NCI-H446 (cell line): ENCODE measurements at regions not wholly inside any gene's neighbourhood (a gene's known extent, or its start where the extent isn't known, plus 50 kb on each side); places are given as distances from the start of the nearest gene placed in this dataset.
A peak's percentile ranks its signal among the peaks of the same experiment; 100 is the strongest.

Experiments
- DNase-seq, 2 experiments: peaks; one replicate each; lab custom pipeline; 2025; lab: John Stamatoyannopoulos, UW

DNA sequence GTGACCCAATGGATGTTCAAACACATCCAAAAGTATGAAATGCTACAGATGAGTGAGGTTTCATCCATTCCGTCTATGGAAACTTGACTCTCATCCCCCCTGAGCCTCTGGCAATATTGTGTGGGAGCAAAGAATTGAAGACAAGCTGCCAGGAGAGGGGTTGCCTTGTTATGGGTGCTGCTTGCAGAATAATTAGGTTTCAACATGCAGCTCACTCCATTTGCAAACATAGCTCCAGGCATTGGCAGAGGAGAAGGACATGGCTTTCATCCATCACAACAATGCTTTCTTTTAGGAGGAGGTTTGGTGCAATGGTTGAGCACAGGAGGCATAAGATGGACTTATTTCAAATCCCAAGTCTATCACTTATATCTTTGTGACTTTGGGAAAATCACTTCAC, 220.7 kb upstream of the SRRM4 start:
- no peak for DNase-seq

DNA sequence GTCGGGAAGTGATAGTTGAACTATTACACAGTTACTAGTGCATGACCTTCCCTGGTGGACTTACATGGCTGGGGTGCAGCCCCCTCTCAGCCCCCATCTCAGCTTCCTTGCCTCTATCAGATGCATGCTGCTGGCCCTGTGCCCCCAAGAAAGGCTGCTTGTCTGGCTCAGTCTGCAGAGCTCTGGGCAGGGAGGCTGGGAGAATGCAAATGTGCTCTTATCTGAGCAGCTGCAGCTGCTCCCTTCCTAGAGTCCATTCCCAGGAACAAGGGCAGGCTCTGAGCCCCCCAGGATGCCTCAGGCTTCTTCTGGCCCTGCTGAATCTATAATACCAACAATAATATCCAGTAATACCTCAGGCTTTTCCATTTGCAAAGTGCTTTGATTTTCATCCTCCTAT, 218.1 kb upstream of the SRRM4 start:
- DNase-seq, result no peak

DNA sequence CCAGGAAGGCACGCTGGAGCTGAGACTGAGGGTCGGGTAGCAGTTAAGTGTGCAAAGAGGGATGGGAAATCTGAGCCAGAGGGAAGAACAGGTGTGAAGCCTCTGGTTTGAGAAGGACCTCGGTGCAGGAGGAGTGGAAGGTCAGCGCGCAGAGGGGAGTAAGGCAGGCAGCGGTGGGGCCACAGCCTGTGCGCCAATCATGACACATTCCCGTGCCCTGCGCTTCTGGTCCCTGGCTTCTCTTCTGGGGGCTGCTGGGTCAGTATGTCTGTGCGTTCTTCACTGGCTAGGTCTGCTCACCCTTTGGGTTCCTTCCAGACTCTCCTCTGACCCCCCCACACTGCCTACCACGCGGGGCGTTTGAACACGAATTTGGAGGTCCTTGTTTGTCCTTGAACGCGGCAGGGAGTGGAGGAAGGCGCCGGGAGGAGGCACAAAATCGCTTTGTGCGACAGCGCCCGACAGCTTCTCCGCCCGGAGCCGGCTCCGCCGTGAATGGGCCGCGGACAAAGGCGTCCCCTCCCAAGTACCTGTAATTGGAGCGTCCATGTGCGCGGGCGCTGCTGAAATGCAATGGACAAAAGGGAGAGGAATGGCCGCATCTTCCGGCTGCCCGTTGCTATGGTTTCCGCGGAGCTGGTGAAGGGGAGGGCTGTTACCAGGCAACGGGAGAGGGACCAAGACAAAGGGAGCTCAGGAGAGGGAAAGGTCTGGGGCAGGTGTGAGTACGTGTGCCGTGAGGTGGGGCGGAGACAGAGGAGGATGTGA, 207.2 kb upstream of the SRRM4 start:
- no peak for DNase-seq

GRCh38 chr12:118777504-118777903, 203.8 kb upstream of the SRRM4 start:
- no peak for DNase-seq

DNA sequence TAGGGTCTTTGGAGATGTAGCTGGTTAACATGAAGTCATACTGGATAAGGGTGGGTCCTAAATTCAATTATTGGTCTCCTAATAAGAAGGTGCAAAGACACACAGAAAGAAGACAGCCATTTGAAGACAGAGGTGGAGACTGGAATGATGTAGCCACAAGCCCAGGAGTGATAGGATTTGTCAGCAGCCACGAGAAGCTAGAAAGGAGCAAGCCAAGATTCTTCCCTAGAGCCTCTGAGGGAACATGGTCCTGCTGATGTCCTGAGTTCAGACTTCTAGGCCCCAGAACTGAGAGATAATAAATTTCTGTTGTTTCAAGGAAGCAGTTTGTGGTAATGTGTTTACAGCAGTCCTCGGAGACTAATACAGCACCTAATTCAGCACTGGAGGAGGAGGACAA, 203.3 kb upstream of the SRRM4 start:
- no peak for DNase-seq

GRCh38 chr12:118780939-118781338, 200.4 kb upstream of the SRRM4 start:
- DNase-seq, result no peak

GRCh38 chr12:118781692-118782091, 199.6 kb upstream of the SRRM4 start:
- DNase-seq, result no peak

DNA sequence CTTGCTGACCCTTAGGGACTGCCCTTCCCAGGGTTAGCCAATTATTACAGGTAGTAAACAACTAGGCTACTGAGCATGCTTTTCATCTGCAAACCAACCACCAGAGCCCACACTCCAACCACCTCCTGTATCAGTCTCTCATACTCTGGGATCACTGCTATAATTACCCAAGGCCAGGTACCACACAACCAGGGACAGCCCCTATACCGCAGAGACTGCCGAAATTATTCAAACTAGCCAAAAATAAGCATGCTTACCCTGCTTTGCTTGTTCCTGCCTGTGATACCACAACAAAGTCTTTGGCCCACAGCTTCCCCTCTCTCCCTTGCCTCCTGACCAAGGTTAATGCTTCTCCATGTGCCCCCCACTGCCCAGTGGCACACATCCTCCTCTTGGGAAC, 197.6 kb upstream of the SRRM4 start:
- no peak for DNase-seq

DNA sequence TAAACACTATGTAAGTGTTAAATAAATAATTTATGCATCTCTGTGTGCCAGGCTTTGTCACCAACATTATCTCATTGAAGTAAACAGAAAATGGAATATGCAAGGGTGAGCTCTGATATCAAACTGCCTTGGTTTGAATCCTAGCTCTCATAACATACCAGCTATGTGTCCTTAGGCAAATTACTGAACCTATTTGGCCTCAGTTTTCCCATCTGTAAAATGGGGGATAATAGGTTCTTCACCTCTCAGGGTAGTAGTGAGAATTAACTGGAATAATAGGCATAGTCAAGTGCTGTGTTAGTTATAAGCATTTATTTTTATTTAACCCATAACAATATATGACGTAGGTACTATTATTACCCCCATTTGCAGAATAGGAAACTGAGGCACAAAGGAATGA, 190.8 kb upstream of the SRRM4 start:
- DNase-seq, result no peak

- no peak for DNase-seq
Observed at GRCh38 chr12:118813778-118814357, 167.5 kb upstream of the SRRM4 start.

- no peak for DNase-seq
Observed at GRCh38 chr12:118816296-118816695, 165.0 kb upstream of the SRRM4 start.

DNA sequence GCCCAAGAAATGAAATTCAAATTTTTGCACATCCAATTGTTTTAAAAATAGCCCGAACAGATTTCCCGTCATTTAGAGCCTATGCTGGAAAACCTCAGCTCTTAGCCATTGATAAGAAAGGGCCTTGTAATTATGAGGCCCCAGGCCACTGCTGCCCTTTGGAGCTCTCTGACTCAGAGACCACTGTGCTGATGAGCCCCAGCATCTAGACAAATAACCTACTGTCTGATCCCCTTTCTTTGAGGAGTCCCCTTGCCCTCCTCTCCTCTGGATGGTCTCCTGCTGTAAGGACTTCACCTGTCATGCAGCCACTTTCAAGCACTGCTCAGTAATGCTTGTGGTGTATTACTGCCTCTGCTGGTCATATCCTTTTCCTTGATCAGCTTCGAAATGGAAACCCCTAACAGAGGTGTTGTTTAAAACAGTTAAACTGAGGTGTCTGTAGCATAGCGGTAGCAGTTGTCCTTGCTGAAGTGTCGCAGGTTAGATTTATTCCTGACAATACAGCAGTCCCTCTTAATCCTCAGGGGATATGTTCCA, 159.9 kb upstream of the SRRM4 start:
- no peak for DNase-seq

- DNase-seq, result no peak
Observed at GRCh38 chr12:118822512-118822911, 158.8 kb upstream of the SRRM4 start.

GRCh38 chr12:118827047-118827446, 154.3 kb upstream of the SRRM4 start:
- no peak for DNase-seq

DNA sequence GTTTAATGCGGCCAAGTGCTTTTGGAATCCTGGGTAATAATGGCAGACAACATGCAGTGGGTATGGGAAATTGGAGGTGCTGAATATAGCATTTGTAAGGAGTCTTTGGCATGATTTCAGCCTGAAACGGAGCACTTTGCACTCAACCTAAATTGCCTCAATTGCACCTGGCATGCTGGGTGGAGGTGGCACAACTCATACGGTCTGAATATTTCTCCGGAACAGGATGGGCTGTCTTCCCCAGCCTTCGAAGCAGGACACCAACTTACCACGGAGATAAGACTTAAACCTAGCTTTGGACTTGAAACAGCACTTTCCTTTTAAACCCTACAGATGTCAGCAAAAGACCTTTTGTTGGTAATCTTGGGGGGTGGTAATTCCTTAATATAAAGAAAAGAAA, 153.7 kb upstream of the SRRM4 start:
- DNase-seq, result no peak

- no peak for DNase-seq
Observed at GRCh38 chr12:118830296-118830695, 151.0 kb upstream of the SRRM4 start.

GRCh38 chr12:118835926-118836325, 145.4 kb upstream of the SRRM4 start:
- DNase-seq, result no peak

- DNase-seq, result no peak
Observed at GRCh38 chr12:118840399-118840798, 140.9 kb upstream of the SRRM4 start.

- no peak for DNase-seq
Observed at GRCh38 chr12:118840878-118841277, 140.5 kb upstream of the SRRM4 start.

DNA sequence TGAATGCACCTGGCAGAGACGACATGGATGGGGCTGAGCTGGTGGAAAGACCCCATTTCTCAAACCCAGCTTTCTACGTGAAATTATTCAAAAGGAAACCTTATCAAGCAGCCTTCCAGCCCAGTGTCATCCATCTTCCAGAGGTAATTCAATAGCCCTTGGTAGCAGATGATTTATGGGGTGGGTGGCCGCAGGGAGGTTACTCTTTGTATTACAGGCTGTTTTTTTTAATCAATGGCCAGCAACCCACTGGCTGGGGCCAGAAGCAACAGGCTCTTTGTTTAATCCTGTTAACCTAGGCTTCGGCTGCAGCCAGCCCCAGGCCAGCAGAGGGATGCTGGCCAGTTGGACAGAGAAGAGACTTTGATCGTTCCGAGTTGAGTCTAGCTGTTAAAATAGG, 139.8 kb upstream of the SRRM4 start:
- no peak for DNase-seq

GRCh38 chr12:118842866-118843265, 138.5 kb upstream of the SRRM4 start:
- peak; percentile 78 to 96 for DNase-seq

GRCh38 chr12:118846416-118846815, 134.9 kb upstream of the SRRM4 start:
- no peak for DNase-seq

GRCh38 chr12:118850244-118850825, 131.0 kb upstream of the SRRM4 start:
- DNase-seq, result peak in 1 of 2 experiments; percentile 29
